ENCODE measurements at regions not wholly inside any gene's neighbourhood (a gene's known extent, or its start where the extent isn't known, plus 50 kb on each side); places are given as distances from the start of the nearest gene placed in this dataset.

- ChIA-PET RAD21 (ENCODE audit: unreplicated experiment) (no interaction called here), SMC1A (ENCODE audit: uncharacterized antibody, unreplicated experiment) (no interaction called here), POLR2A (no interaction called here), CTCF (no interaction called here)
- no peak for ATAC-seq
- Histone ChIP-seq H3K27ac (ENCODE audit: control insufficient read depth, insufficient read depth) (no peak overlapping the region), H2AFZ (ENCODE audit: control insufficient read depth, low read depth, low read length) (no peak overlapping the region), H4K20me1 (ENCODE audit: control insufficient read depth, insufficient read depth) (no peaks in the 10 kb centered on the region), H3K27me3 (replicated peaks in 1 of 2; ENCODE audit: control insufficient read depth in 2 of 2, insufficient read depth in 2 of 2, low read length in 1 of 2) (no peaks in the 10 kb centered on the region), H3K4me2 (ENCODE audit: control insufficient read depth, insufficient read depth) (no peak overlapping the region), H3K9me3 (replicated peaks; ENCODE audit: control insufficient read depth, insufficient read depth, low read length) (peaks cover 4% of the 10 kb centered on the region; the same call in 2 of the 3 replicates), H3K79me2 (ENCODE audit: control insufficient read depth, insufficient read depth, low read length) (no peaks in the 10 kb centered on the region), H3K4me1 (ENCODE audit: control insufficient read depth, insufficient read depth, low read length) (no peaks in the 10 kb centered on the region), H3K4me3 (no peak overlapping the region), H3K9ac (ENCODE audit: control insufficient read depth, insufficient read depth, low read length) (no peak overlapping the region), H3K36me3 (ENCODE audit: control insufficient read depth in 2 of 2, insufficient read depth in 2 of 2, low read length in 1 of 2) (no peaks in the 10 kb centered on the region)
- 100% methylated on average over 1 of the region's 1 CpG for WGBS (ENCODE audit: insufficient coverage, insufficient replicate concordance, low lambda C conversion rate, missing lambda C conversion rate)
- FAIRE-seq = no peak
- in situ Hi-C loops (cut with MboI) (no loop called here), intact Hi-C loops (cut with micrococcal nuclease; ENCODE audit: unreplicated experiment) (no loop called here)
- TF ChIP-seq SREBF2 (IDR thresholded peaks at IDR 0.05; ENCODE audit: low read length) (no peak), GATAD2B (conservative IDR thresholded peaks at IDR 0.05; ENCODE audit: low read depth) (no peak), TCF12 (IDR thresholded peaks at IDR 0.05; ENCODE audit: low read depth, low read length) (no peak), ZSCAN29 (IDR thresholded peaks at IDR 0.05) (no peak), CHD1 (IDR thresholded peaks at IDR 0.05; ENCODE audit: low read depth, low read length) (no peak), POLR2AphosphoS2 (IDR thresholded peaks at IDR 0.05; ENCODE audit: low read depth, low read length) (no peak), BACH1 (IDR thresholded peaks at IDR 0.05; ENCODE audit: borderline replicate concordance) (no peak), MAX (IDR thresholded peaks at IDR 0.05; ENCODE audit: low read depth, low read length) (no peak), MEF2A (IDR thresholded peaks at IDR 0.05; ENCODE audit: insufficient read depth, low read depth, low read length) (no peak), RB1 (IDR thresholded peaks at IDR 0.05; ENCODE audit: borderline replicate concordance) (no peak), PML (IDR thresholded peaks at IDR 0.05; ENCODE audit: low read length) (no peak), E2F8 (IDR thresholded peaks at IDR 0.05; ENCODE audit: low read depth, partially characterized antibody) (no peak), MYC (IDR thresholded peaks at IDR 0.05; ENCODE audit: insufficient read depth, insufficient read length, insufficient replicate concordance, low read length, severe bottlenecking) (no peak), IKZF2 (IDR thresholded peaks at IDR 0.05) (no peak), LARP7 (IDR thresholded peaks at IDR 0.05) (no peak), MYB (IDR thresholded peaks at IDR 0.05; ENCODE audit: borderline replicate concordance, low read depth, low read length) (no peak)
- TF ChIP-seq, protein P1, sequence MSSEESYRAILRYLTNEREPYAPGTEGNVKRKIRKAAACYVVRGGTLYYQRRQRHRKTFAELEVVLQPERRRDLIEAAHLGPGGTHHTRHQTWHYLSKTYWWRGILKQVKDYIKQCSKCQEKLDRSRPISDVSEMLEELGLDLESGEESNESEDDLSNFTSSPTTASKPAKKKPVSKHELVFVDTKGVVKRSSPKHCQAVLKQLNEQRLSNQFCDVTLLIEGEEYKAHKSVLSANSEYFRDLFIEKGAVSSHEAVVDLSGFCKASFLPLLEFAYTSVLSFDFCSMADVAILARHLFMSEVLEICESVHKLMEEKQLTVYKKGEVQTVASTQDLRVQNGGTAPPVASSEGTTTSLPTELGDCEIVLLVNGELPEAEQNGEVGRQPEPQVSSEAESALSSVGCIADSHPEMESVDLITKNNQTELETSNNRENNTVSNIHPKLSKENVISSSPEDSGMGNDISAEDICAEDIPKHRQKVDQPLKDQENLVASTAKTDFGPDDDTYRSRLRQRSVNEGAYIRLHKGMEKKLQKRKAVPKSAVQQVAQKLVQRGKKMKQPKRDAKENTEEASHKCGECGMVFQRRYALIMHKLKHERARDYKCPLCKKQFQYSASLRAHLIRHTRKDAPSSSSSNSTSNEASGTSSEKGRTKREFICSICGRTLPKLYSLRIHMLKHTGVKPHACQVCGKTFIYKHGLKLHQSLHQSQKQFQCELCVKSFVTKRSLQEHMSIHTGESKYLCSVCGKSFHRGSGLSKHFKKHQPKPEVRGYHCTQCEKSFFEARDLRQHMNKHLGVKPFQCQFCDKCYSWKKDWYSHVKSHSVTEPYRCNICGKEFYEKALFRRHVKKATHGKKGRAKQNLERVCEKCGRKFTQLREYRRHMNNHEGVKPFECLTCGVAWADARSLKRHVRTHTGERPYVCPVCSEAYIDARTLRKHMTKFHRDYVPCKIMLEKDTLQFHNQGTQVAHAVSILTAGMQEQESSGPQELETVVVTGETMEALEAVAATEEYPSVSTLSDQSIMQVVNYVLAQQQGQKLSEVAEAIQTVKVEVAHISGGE (CRISPR knock-in tag; IDR thresholded peaks at IDR 0.05) = no peak
- BruUV-seq (replicated peaks) = no TSS peak
- DNase-seq (ENCODE audit: low read depth, low spot score) = no peak
Observed at GRCh38 chr5:94010814-94011213, 269.4 kb upstream of the POU5F2 start.

Measured in GM12878 (cell line).